ENCODE measurements at regions not wholly inside any gene's neighbourhood (a gene's known extent, or its start where the extent isn't known, plus 50 kb on each side); places are given as distances from the start of the nearest gene placed in this dataset.

DNA sequence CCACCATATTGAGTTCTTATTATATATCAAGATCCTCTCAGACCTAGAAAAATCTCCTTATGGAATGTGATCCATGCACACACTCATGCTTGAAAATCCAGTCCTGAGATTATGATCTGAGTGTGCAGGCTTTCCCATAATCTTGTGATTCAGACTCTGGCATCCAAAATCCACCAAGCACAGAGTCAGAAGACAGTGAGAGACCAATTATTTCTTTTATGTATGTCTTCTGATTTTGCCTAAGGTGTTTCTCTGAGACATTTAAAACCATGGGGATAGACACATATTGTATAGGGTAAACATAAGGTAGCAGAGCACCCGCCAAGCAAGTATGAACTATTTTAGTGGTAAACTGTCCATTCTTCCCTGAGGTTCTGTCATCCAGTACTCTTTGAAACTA is 52.0 kb upstream of the MMP13 start:
- no peak for TF ChIP-seq GLIS3 (CRISPR knock-in tag; IDR thresholded peaks at IDR 0.05)
- TF ChIP-seq ZFP30 (CRISPR knock-in tag; IDR thresholded peaks at IDR 0.05) = no peak
- no peak for TF ChIP-seq ZFP3 (CRISPR knock-in tag; IDR thresholded peaks at IDR 0.05)

All from SK-N-SH treated with all-trans-retinoic acid at 6 μM for 48 hours (cell line).